ENCODE measurements at regions not wholly inside any gene's neighbourhood (a gene's known extent, or its start where the extent isn't known, plus 50 kb on each side); places are given as distances from the start of the nearest gene placed in this dataset.
"Not testable (repeated sequence)": the region's sequence is repeated elsewhere in the genome, so short reads cannot be mapped to it uniquely, and the experiment has no call there.

DNA sequence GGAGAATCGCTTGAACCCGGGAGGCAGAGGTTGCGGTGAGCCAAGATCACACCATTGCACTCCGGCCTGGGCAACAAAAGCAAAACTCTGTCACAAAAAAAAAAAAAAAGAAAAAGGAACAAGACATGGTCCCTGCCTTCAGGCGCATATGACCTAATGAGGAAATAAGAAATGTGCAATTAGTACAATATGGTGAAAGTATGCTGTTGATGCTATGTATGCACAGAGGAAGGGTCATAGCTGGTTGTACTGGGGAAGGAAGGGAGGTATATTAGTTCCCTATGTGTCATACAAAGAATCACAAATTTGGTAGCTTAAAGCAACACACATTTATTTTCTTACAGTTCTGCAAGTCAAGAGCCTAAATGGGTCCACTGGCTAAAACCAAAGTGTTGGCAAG is 97.8 kb upstream of the MPP7 start:
- no peak for ATAC-seq
- TF ChIP-seq, protein P1, sequence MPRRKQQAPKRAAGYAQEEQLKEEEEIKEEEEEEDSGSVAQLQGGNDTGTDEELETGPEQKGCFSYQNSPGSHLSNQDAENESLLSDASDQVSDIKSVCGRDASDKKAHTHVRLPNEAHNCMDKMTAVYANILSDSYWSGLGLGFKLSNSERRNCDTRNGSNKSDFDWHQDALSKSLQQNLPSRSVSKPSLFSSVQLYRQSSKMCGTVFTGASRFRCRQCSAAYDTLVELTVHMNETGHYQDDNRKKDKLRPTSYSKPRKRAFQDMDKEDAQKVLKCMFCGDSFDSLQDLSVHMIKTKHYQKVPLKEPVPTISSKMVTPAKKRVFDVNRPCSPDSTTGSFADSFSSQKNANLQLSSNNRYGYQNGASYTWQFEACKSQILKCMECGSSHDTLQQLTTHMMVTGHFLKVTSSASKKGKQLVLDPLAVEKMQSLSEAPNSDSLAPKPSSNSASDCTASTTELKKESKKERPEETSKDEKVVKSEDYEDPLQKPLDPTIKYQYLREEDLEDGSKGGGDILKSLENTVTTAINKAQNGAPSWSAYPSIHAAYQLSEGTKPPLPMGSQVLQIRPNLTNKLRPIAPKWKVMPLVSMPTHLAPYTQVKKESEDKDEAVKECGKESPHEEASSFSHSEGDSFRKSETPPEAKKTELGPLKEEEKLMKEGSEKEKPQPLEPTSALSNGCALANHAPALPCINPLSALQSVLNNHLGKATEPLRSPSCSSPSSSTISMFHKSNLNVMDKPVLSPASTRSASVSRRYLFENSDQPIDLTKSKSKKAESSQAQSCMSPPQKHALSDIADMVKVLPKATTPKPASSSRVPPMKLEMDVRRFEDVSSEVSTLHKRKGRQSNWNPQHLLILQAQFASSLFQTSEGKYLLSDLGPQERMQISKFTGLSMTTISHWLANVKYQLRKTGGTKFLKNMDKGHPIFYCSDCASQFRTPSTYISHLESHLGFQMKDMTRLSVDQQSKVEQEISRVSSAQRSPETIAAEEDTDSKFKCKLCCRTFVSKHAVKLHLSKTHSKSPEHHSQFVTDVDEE (CRISPR knock-in tag; IDR thresholded peaks at IDR 0.05) = no peak
- TF ChIP-seq ZFP30 (CRISPR knock-in tag; IDR thresholded peaks at IDR 0.05) (no peak), GLIS3 (CRISPR knock-in tag; IDR thresholded peaks at IDR 0.05) (no peak), ZNF70 (CRISPR knock-in tag; IDR thresholded peaks at IDR 0.05) (no peak), TCF4 (CRISPR knock-in tag; IDR thresholded peaks at IDR 0.05; ENCODE audit: borderline replicate concordance) (no peak), RARB (CRISPR knock-in tag; IDR thresholded peaks at IDR 0.05) (no peak), ZC3H10 (CRISPR knock-in tag; IDR thresholded peaks at IDR 0.05) (no peak), TOX (CRISPR knock-in tag; IDR thresholded peaks at IDR 0.05; ENCODE audit: borderline replicate concordance) (no peak), ISL1 (CRISPR knock-in tag; IDR thresholded peaks at IDR 0.05) (no peak), PPARA (CRISPR knock-in tag; IDR thresholded peaks at IDR 0.05; ENCODE audit: borderline replicate concordance) (no peak), SNAI2 (CRISPR knock-in tag; IDR thresholded peaks at IDR 0.05) (no peak), ZFP3 (CRISPR knock-in tag; IDR thresholded peaks at IDR 0.05) (no peak), ZNF565 (CRISPR knock-in tag; conservative IDR thresholded peaks at IDR 0.05; ENCODE audit: low read depth) (no peak), OSR1 (CRISPR knock-in tag; IDR thresholded peaks at IDR 0.05) (no peak), BACH2 (CRISPR knock-in tag; IDR thresholded peaks at IDR 0.05; ENCODE audit: borderline replicate concordance) (no peak), ARNTL (CRISPR knock-in tag; IDR thresholded peaks at IDR 0.05; ENCODE audit: borderline replicate concordance, low read depth) (no peak)
- TF ChIP-seq, protein P2, sequence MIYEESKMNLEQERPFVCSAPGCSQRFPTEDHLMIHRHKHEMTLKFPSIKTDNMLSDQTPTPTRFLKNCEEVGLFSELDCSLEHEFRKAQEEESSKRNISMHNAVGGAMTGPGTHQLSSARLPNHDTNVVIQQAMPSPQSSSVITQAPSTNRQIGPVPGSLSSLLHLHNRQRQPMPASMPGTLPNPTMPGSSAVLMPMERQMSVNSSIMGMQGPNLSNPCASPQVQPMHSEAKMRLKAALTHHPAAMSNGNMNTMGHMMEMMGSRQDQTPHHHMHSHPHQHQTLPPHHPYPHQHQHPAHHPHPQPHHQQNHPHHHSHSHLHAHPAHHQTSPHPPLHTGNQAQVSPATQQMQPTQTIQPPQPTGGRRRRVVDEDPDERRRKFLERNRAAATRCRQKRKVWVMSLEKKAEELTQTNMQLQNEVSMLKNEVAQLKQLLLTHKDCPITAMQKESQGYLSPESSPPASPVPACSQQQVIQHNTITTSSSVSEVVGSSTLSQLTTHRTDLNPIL (CRISPR knock-in tag; IDR thresholded peaks at IDR 0.05; ENCODE audit: low read depth) = no peak
- TF ChIP-seq, protein P3, sequence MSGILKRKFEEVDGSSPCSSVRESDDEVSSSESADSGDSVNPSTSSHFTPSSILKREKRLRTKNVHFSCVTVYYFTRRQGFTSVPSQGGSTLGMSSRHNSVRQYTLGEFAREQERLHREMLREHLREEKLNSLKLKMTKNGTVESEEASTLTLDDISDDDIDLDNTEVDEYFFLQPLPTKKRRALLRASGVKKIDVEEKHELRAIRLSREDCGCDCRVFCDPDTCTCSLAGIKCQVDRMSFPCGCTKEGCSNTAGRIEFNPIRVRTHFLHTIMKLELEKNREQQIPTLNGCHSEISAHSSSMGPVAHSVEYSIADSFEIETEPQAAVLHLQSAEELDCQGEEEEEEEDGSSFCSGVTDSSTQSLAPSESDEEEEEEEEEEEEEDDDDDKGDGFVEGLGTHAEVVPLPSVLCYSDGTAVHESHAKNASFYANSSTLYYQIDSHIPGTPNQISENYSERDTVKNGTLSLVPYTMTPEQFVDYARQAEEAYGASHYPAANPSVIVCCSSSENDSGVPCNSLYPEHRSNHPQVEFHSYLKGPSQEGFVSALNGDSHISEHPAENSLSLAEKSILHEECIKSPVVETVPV (CRISPR knock-in tag; IDR thresholded peaks at IDR 0.05) = no peak
- TF ChIP-seq, protein P4, sequence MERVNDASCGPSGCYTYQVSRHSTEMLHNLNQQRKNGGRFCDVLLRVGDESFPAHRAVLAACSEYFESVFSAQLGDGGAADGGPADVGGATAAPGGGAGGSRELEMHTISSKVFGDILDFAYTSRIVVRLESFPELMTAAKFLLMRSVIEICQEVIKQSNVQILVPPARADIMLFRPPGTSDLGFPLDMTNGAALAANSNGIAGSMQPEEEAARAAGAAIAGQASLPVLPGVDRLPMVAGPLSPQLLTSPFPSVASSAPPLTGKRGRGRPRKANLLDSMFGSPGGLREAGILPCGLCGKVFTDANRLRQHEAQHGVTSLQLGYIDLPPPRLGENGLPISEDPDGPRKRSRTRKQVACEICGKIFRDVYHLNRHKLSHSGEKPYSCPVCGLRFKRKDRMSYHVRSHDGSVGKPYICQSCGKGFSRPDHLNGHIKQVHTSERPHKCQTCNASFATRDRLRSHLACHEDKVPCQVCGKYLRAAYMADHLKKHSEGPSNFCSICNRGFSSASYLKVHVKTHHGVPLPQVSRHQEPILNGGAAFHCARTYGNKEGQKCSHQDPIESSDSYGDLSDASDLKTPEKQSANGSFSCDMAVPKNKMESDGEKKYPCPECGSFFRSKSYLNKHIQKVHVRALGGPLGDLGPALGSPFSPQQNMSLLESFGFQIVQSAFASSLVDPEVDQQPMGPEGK (CRISPR knock-in tag; IDR thresholded peaks at IDR 0.05; ENCODE audit: borderline replicate concordance) = no peak

DNA sequence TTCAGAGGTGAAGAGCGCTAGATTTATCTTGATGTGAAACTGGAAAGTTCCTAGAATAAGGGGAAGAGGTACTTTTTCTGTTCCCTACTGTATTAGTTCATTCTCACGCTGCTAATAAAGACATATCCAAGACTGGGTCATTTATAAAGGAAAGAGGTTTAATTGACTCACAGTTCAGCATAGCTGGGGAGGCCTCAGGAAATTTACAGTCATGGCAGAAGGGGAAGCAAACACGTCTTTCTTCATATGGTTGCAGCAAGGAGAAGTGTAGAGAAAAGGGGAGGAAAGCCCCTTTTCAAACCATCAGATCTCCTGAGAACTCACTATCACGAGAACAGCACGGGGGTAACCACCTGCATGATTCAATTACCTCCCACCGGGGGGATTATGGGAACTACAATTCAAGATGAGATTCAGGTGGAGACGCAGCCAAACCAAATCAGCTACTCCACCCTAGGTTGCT is 99.8 kb upstream of the MPP7 start:
- ATAC-seq = not testable (repeated sequence)

DNA sequence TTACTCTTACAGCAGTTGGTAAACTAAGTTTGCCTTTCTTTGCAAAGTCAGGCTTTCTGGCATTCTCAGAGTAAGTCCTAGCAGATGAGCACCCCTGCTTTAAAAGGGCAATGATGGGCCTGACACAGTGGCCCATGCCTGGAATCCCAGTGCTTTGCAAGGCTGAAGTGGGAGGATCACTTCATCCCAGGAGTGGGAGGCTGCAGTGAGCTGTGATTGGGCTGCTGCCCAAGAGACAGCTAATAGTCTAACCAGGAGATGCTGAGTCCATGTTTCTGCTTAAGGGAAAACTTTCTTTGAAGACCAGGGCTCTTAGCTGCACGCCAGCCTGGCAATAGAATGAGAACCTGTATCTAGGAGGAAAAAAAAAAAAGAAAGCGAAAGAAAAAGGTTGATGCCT is 100.2 kb upstream of the MPP7 start:
- ATAC-seq = no peak
- no peak for TF ChIP-seq CSDC2 (CRISPR knock-in tag; IDR thresholded peaks at IDR 0.05)
- no peak for TF ChIP-seq ZFP30 (CRISPR knock-in tag; IDR thresholded peaks at IDR 0.05)
- TF ChIP-seq, protein P4 (CRISPR knock-in tag; IDR thresholded peaks at IDR 0.05; ENCODE audit: borderline replicate concordance) = no peak
- TF ChIP-seq ESRRG (CRISPR knock-in tag; IDR thresholded peaks at IDR 0.05) = no peak
- TF ChIP-seq, protein P5, sequence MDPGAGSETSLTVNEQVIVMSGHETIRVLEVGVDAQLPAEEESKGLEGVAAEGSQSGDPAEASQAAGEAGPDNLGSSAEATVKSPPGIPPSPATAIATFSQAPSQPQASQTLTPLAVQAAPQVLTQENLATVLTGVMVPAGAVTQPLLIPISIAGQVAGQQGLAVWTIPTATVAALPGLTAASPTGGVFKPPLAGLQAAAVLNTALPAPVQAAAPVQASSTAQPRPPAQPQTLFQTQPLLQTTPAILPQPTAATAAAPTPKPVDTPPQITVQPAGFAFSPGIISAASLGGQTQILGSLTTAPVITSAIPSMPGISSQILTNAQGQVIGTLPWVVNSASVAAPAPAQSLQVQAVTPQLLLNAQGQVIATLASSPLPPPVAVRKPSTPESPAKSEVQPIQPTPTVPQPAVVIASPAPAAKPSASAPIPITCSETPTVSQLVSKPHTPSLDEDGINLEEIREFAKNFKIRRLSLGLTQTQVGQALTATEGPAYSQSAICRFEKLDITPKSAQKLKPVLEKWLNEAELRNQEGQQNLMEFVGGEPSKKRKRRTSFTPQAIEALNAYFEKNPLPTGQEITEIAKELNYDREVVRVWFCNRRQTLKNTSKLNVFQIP (CRISPR knock-in tag; IDR thresholded peaks at IDR 0.05; ENCODE audit: borderline replicate concordance, low read depth) = no peak
- no peak for TF ChIP-seq ZNF565 (CRISPR knock-in tag; conservative IDR thresholded peaks at IDR 0.05; ENCODE audit: low read depth)
- TF ChIP-seq ZC3H10 (CRISPR knock-in tag; IDR thresholded peaks at IDR 0.05) = no peak
- no peak for TF ChIP-seq GLIS3 (CRISPR knock-in tag; IDR thresholded peaks at IDR 0.05)
- no peak for TF ChIP-seq SNAI2 (CRISPR knock-in tag; IDR thresholded peaks at IDR 0.05)
- TF ChIP-seq, protein P1 (CRISPR knock-in tag; IDR thresholded peaks at IDR 0.05) = no peak
- TF ChIP-seq, protein P3 (CRISPR knock-in tag; IDR thresholded peaks at IDR 0.05) = no peak
- no peak for TF ChIP-seq ARNTL (CRISPR knock-in tag; IDR thresholded peaks at IDR 0.05; ENCODE audit: borderline replicate concordance, low read depth)
